ENCODE measurements at regions not wholly inside any gene's neighbourhood (a gene's known extent, or its start where the extent isn't known, plus 50 kb on each side); places are given as distances from the start of the nearest gene placed in this dataset.

GRCh38 chr6:10048370-10049297 lies 366.2 kb downstream of the TFAP2A start:
- DNase-seq (ENCODE audit: low read depth) = no peak

GRCh38 chr6:10042280-10042679 lies 372.6 kb downstream of the TFAP2A start:
- DNase-seq (ENCODE audit: low read depth) = no peak

- no peak for DNase-seq (ENCODE audit: low read depth)
Observed at GRCh38 chr6:10033223-10033829, 381.5 kb downstream of the TFAP2A start.

GRCh38 chr6:10031617-10032016 lies 383.3 kb downstream of the TFAP2A start:
- DNase-seq (ENCODE audit: low read depth) = no peak

- no peak for DNase-seq (ENCODE audit: low read depth)
Observed at GRCh38 chr6:10030942-10031537, 383.8 kb downstream of the TFAP2A start.

- no peak for DNase-seq (ENCODE audit: low read depth)
Observed at GRCh38 chr6:10028222-10028621, 386.7 kb downstream of the TFAP2A start.

GRCh38 chr6:10019851-10020250 lies 395.0 kb downstream of the TFAP2A start:
- DNase-seq (ENCODE audit: low read depth) = no peak

GRCh38 chr6:10014557-10014956 lies 400.3 kb downstream of the TFAP2A start:
- DNase-seq (ENCODE audit: low read depth) = no peak

GRCh38 chr6:10000551-10000950 lies 414.3 kb downstream of the TFAP2A start:
- no peak for DNase-seq (ENCODE audit: low read depth)

GRCh38 chr6:9999796-10000195 lies 415.1 kb downstream of the TFAP2A start:
- no peak for DNase-seq (ENCODE audit: low read depth)

GRCh38 chr6:9986273-9986672 lies 428.6 kb downstream of the TFAP2A start:
- DNase-seq (ENCODE audit: low read depth) = no peak

- DNase-seq (ENCODE audit: low read depth) = no peak
Observed at GRCh38 chr6:9985481-9985880, 429.4 kb downstream of the TFAP2A start.

GRCh38 chr6:9984607-9985006 lies 430.3 kb downstream of the TFAP2A start:
- DNase-seq (ENCODE audit: low read depth) = no peak

- no peak for DNase-seq (ENCODE audit: low read depth)
Observed at GRCh38 chr6:9983168-9983567, 431.7 kb downstream of the TFAP2A start.

- DNase-seq (ENCODE audit: low read depth) = no peak
Observed at GRCh38 chr6:9982215-9982614, 432.7 kb downstream of the TFAP2A start.

- DNase-seq (ENCODE audit: low read depth) = no peak
Observed at GRCh38 chr6:9979996-9980395, 434.9 kb downstream of the TFAP2A start.

- no peak for DNase-seq (ENCODE audit: low read depth)
Observed at GRCh38 chr6:9978480-9978879, 436.4 kb downstream of the TFAP2A start.

- no peak for DNase-seq (ENCODE audit: low read depth)
Observed at GRCh38 chr6:9977411-9977810, 437.5 kb downstream of the TFAP2A start.

GRCh38 chr6:9961646-9962045 lies 453.2 kb downstream of the TFAP2A start:
- no peak for DNase-seq (ENCODE audit: low read depth)

GRCh38 chr6:9957215-9957759 lies 457.6 kb downstream of the TFAP2A start:
- DNase-seq (ENCODE audit: low read depth) = no peak

- DNase-seq (ENCODE audit: low read depth) = no peak
Observed at GRCh38 chr6:9948678-9949077, 466.2 kb downstream of the TFAP2A start.

GRCh38 chr6:9943986-9944385 lies 470.9 kb downstream of the TFAP2A start:
- no peak for DNase-seq (ENCODE audit: low read depth)

- no peak for DNase-seq (ENCODE audit: low read depth)
Observed at GRCh38 chr6:9943026-9943425, 471.8 kb downstream of the TFAP2A start.
